Trophoblast cell (in vitro differentiated cells and primary cell): ENCODE measurements at regions not wholly inside any gene's neighbourhood (a gene's known extent, or its start where the extent isn't known, plus 50 kb on each side); places are given as distances from the start of the nearest gene placed in this dataset.

Experiments
- DNase-seq, 2 donors: peaks; one replicate each; pipeline ENCODE4 v3.0.0-alpha.2; 2016
- H2AFZ ChIP-seq: 2 replicates; pipeline ENCODE4 v1.6.1; 2013; ENCODE audit warnings: low read length, moderate library complexity, mild to moderate bottlenecking; ENCODE audit not compliant: insufficient read depth, poor library complexity
- H2AK5ac ChIP-seq: 2 replicates; pipeline ENCODE4 v1.6.1; 2013; ENCODE audit warnings: mild to moderate bottlenecking, low read length
- H2BK120ac ChIP-seq: 2 replicates; pipeline ENCODE4 v1.6.1; 2013; ENCODE audit warnings: low read length, mild to moderate bottlenecking, moderate library complexity; ENCODE audit not compliant: insufficient read depth, poor library complexity
- H2BK12ac ChIP-seq: 2 replicates; pipeline ENCODE4 v1.6.1; 2013; ENCODE audit warnings: mild to moderate bottlenecking, low read length, moderate library complexity
- H2BK5ac ChIP-seq: 2 replicates; pipeline ENCODE4 v1.6.1; 2013; ENCODE audit warnings: low read length, low read depth, moderate library complexity, mild to moderate bottlenecking; ENCODE audit not compliant: poor library complexity
- H3K14ac ChIP-seq: 2 replicates; pipeline ENCODE4 v1.6.1; 2013; ENCODE audit warnings: mild to moderate bottlenecking, low read length
- H3K18ac ChIP-seq: 2 replicates; pipeline ENCODE4 v1.6.1; 2013; ENCODE audit warnings: mild to moderate bottlenecking, low read length
- H3K23ac ChIP-seq: 2 replicates; pipeline ENCODE4 v1.6.1; 2013; ENCODE audit warnings: low read length
- H3K27ac ChIP-seq: 2 replicates; pipeline ENCODE4 v1.5.1; 2013; ENCODE audit warnings: low read depth, mild to moderate bottlenecking, inconsistent platforms, low read length, moderate library complexity
- H3K27me3 ChIP-seq: 2 replicates; pipeline ENCODE4 v1.6.1; 2013; ENCODE audit warnings: inconsistent platforms, mild to moderate bottlenecking, low read length, moderate library complexity; ENCODE audit not compliant: insufficient read depth
- H3K36me3 ChIP-seq, 2 experiments: 1 replicate in 1 of 2; 2 replicates in 1 of 2; pipeline ENCODE4 v1.6.1; 2013; ENCODE audit warnings: low read length in 2 of 2, mild to moderate bottlenecking in 2 of 2, moderate library complexity in 1 of 2; ENCODE audit not compliant: insufficient read depth in 2 of 2, control insufficient read depth in 1 of 2
- H3K4ac ChIP-seq: 2 replicates; pipeline ENCODE4 v1.6.1; 2013; ENCODE audit warnings: low read depth, mild to moderate bottlenecking, low read length, moderate library complexity
- H3K4me1 ChIP-seq, 2 experiments: 1 replicate in 1 of 2; 2 replicates in 1 of 2; pipeline ENCODE4 v1.6.1; 2013; ENCODE audit warnings: low read length in 2 of 2, mild to moderate bottlenecking in 2 of 2, moderate library complexity in 1 of 2; ENCODE audit not compliant: insufficient read depth in 2 of 2, control insufficient read depth in 1 of 2
- H3K4me2 ChIP-seq: 2 replicates; pipeline ENCODE4 v1.6.1; 2013; ENCODE audit warnings: inconsistent platforms, mild to moderate bottlenecking, low read length, moderate library complexity
- H3K4me3 ChIP-seq: 2 replicates; pipeline ENCODE4 v1.5.1; 2013; ENCODE audit warnings: mild to moderate bottlenecking, low read depth, low read length, inconsistent platforms
- H3K79me1 ChIP-seq: one replicate; pipeline ENCODE4 v1.6.1; 2013; ENCODE audit warnings: low read length
- H3K79me2 ChIP-seq: 2 replicates; pipeline ENCODE4 v1.6.1; 2013; ENCODE audit warnings: low read length, mild to moderate bottlenecking; ENCODE audit not compliant: control insufficient read depth, insufficient read depth, poor library complexity
- H3K9ac ChIP-seq: 2 replicates; pipeline ENCODE4 v1.6.1; 2013; ENCODE audit warnings: mild to moderate bottlenecking, low read length
- H3K9me3 ChIP-seq: 2 replicates; pipeline ENCODE4 v1.6.1; 2013; ENCODE audit warnings: low read depth, mild to moderate bottlenecking, control low read depth, inconsistent platforms, low read length; ENCODE audit not compliant: insufficient read depth
- H4K12ac ChIP-seq: 2 replicates; pipeline ENCODE4 v1.6.1; 2013; ENCODE audit warnings: low read depth, mild to moderate bottlenecking, low read length, moderate library complexity
- H4K8ac ChIP-seq: 2 replicates; pipeline ENCODE4 v1.6.1; 2013; ENCODE audit warnings: low read depth, mild to moderate bottlenecking, low read length, moderate library complexity
- H4K91ac ChIP-seq: one replicate; pipeline ENCODE4 v1.6.1; 2013; ENCODE audit warnings: low read depth, mild to moderate bottlenecking, low read length, moderate library complexity
- WGBS: extraction: QIAGEN DNeasy Blood & Tissue Kit; methylation state at CpG from one replicate; pipeline ENCODE4 v1.1.7; 2013; ENCODE audit warnings: missing lambda C conversion rate; ENCODE audit not compliant: insufficient read length, insufficient coverage; ENCODE audit errors: extremely low coverage; 5-methylcytosine and 5-hydroxymethylcytosine counted together

DNA sequence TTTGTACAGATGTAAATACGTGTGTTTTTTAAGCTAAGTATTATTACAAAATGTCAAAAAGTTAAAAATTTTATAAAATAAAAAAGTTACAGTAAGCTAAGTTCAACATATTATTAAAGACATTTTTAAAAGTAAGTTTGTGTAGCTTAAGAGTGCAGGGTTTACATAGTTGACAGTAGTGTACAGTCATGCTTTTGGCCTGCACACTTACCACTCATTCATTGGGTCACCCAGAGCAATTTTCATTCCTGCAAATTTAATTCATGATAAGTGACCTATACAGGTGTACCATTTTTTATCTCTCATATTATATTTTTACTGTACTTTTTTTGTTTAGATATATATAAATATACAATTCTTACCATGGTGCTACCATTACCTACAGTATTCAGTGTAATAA is 769.9 kb upstream of the SLITRK6 start:
- no peak overlapping the region for H2BK120ac ChIP-seq
- H3K4ac ChIP-seq = no peak overlapping the region
- H3K4me3 ChIP-seq = no peak overlapping the region
- no peak for DNase-seq
- H3K14ac ChIP-seq = no peak overlapping the region
- no peaks in the 10 kb centered on the region for H3K79me1 ChIP-seq
- no peaks in the 10 kb centered on the region for H3K36me3 ChIP-seq
- H3K4me2 ChIP-seq = no peak overlapping the region
- H2AFZ ChIP-seq = no peak overlapping the region
- H4K91ac ChIP-seq = no peak overlapping the region
- no peak overlapping the region for H2BK12ac ChIP-seq
- H3K9me3 ChIP-seq = no peaks in the 10 kb centered on the region
- H3K79me2 ChIP-seq = no peaks in the 10 kb centered on the region
- no peak overlapping the region for H4K12ac ChIP-seq
- H3K4me1 ChIP-seq = peaks cover 0 to 3% of the 10 kb centered on the region in 2 experiments
- no peaks in the 10 kb centered on the region for H3K27me3 ChIP-seq
- H2BK5ac ChIP-seq = no peak overlapping the region
- no peak overlapping the region for H2AK5ac ChIP-seq
- WGBS = no CpG with 5 or more reads among the region's 1 CpG
- no peak overlapping the region for H3K23ac ChIP-seq
- H4K8ac ChIP-seq = no peak overlapping the region
- H3K27ac ChIP-seq = no peak overlapping the region
- no peak overlapping the region for H3K9ac ChIP-seq
- no peak overlapping the region for H3K18ac ChIP-seq

DNA sequence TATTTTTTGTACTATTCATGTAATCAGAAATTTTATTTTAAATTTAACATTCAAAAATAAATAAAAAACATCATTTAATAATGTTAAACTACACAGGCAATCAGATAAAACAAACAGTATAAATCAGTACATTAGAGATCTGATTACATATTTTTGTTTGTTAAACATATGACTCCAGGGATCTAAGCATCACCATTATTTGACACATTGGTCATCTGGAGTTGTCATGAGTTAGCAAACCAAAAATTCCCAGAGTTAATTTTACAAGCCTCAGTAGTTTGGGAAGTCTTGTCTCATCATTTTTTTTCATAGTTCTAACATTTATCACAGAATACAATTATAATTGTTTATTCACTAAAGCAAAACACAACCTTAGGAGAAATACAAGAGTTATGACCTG is 770.8 kb upstream of the SLITRK6 start:
- Histone ChIP-seq H2AFZ (no peak overlapping the region), H4K91ac (no peak overlapping the region), H3K23ac (no peak overlapping the region), H3K9ac (no peak overlapping the region), H4K8ac (no peak overlapping the region), H2BK120ac (no peak overlapping the region), H4K12ac (no peak overlapping the region), H3K14ac (no peak overlapping the region), H3K18ac (no peak overlapping the region), H2BK12ac (no peak overlapping the region), H2AK5ac (no peak overlapping the region), H3K4ac (no peak overlapping the region), H3K36me3 (no peaks in the 10 kb centered on the region), H3K27me3 (no peaks in the 10 kb centered on the region), H3K4me3 (no peak overlapping the region), H3K9me3 (no peaks in the 10 kb centered on the region), H3K4me2 (no peak overlapping the region), H3K79me1 (no peaks in the 10 kb centered on the region), H2BK5ac (no peak overlapping the region), H3K27ac (no peak overlapping the region), H3K79me2 (no peaks in the 10 kb centered on the region), H3K4me1 (no peaks in the 10 kb centered on the region)
- no peak for DNase-seq

DNA sequence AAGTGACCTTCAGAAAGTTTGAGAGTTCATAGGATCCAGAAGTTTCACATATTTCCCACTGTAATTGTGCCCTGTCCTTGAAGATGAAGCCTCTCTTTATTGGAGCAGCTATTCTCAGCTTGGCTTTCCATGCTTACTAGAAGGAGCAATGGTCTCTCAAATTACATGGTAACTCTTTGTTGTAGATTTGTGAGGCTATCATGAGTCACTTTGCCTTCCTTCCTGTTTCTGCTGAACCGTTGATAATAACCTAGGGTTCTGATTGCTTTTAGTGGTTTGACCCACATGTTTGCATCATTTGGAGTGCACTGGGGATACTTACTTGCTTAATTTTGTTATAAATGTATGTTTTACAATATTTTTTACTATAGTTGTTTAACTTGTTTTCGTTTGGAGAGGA is 772.9 kb upstream of the SLITRK6 start:
- Histone ChIP-seq H2AK5ac (no peak overlapping the region), H3K4me1 (no peaks in the 10 kb centered on the region), H3K4me2 (no peak overlapping the region), H3K18ac (no peak overlapping the region), H3K36me3 (no peaks in the 10 kb centered on the region), H3K4me3 (no peak overlapping the region), H2BK120ac (no peak overlapping the region), H3K79me1 (no peaks in the 10 kb centered on the region), H3K9me3 (no peaks in the 10 kb centered on the region), H4K91ac (no peak overlapping the region), H3K27me3 (no peaks in the 10 kb centered on the region), H4K12ac (no peak overlapping the region), H3K9ac (no peak overlapping the region), H2BK5ac (no peak overlapping the region), H3K27ac (no peak overlapping the region), H2AFZ (no peak overlapping the region), H3K79me2 (no peaks in the 10 kb centered on the region), H2BK12ac (no peak overlapping the region), H3K4ac (no peak overlapping the region), H4K8ac (no peak overlapping the region), H3K14ac (no peak overlapping the region), H3K23ac (no peak overlapping the region)
- no peak for DNase-seq
- no CpG with 5 or more reads among the region's 2 CpGs for WGBS

DNA sequence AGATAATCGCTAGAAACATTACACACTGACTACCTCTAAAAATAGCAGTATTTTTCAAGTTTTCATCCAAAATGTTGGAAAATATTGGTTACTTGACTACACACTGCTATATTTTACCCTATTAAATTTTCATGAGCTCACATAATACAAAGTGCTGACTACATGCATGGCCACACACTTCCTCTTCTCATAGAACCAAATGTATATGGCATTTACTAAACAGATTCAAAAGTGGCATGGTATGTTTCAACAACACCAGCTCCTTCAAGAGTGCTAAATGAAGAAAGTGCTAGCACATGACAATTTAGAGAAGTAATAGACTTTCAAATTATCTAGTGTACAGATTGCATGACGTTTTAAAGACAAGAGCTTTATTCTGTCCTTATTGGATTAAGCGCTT is 780.4 kb upstream of the SLITRK6 start:
- H3K79me1 ChIP-seq = no peaks in the 10 kb centered on the region
- H3K9me3 ChIP-seq = peaks cover 2% of the 10 kb centered on the region
- H3K27ac ChIP-seq = no peak overlapping the region
- H2BK12ac ChIP-seq = no peak overlapping the region
- no peak overlapping the region for H3K4ac ChIP-seq
- H4K12ac ChIP-seq = no peak overlapping the region
- H3K27me3 ChIP-seq = no peaks in the 10 kb centered on the region
- no peak overlapping the region for H3K9ac ChIP-seq
- H3K23ac ChIP-seq = no peak overlapping the region
- H2BK120ac ChIP-seq = no peak overlapping the region
- no peaks in the 10 kb centered on the region for H3K36me3 ChIP-seq
- H2AFZ ChIP-seq = no peak overlapping the region
- no peak overlapping the region for H3K4me3 ChIP-seq
- no peak overlapping the region for H4K91ac ChIP-seq
- no CpG with 5 or more reads among the region's 3 CpGs for WGBS
- no peak overlapping the region for H2BK5ac ChIP-seq
- H2AK5ac ChIP-seq = no peak overlapping the region
- H3K4me1 ChIP-seq = no peaks in the 10 kb centered on the region
- no peak overlapping the region for H3K18ac ChIP-seq
- H3K14ac ChIP-seq = no peak overlapping the region
- no peaks in the 10 kb centered on the region for H3K79me2 ChIP-seq
- H4K8ac ChIP-seq = no peak overlapping the region
- no peak for DNase-seq
- H3K4me2 ChIP-seq = no peak overlapping the region

DNA sequence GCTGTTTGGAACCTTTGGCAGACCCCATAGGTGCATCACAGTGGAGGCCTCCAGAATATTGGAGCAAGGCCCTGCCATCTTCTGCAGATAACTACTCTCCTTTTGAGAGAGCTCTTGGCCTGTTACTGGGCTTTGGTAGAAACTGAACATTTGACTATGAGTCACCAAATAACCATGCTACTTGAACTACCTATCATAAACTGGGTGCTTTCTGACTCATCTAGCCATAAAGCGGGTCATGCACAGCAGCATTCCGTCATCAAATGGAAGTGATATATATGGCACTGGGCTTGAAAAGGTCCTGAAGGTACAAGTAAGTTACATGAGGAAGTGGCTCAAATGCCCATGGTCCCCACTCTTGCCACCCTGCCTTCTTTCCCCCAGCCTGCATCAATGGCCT is 782.5 kb upstream of the SLITRK6 start:
- Histone ChIP-seq H2BK12ac (no peak overlapping the region), H3K14ac (no peak overlapping the region), H2BK5ac (no peak overlapping the region), H3K36me3 (no peaks in the 10 kb centered on the region), H3K4me3 (no peak overlapping the region), H4K91ac (no peak overlapping the region), H4K8ac (no peak overlapping the region), H3K9me3 (peaks cover 4% of the 10 kb centered on the region), H2BK120ac (no peak overlapping the region), H3K4ac (no peak overlapping the region), H3K18ac (no peak overlapping the region), H3K4me1 (no peaks in the 10 kb centered on the region), H2AFZ (no peak overlapping the region), H3K27ac (no peak overlapping the region), H4K12ac (no peak overlapping the region), H3K27me3 (no peaks in the 10 kb centered on the region), H3K79me1 (no peaks in the 10 kb centered on the region), H3K9ac (no peak overlapping the region), H2AK5ac (no peak overlapping the region), H3K79me2 (no peaks in the 10 kb centered on the region), H3K4me2 (no peak overlapping the region), H3K23ac (no peak overlapping the region)
- DNase-seq = no peak
- no CpG with 5 or more reads among the region's 2 CpGs for WGBS
